ENCODE measurements at regions not wholly inside any gene's neighbourhood (a gene's known extent, or its start where the extent isn't known, plus 50 kb on each side); places are given as distances from the start of the nearest gene placed in this dataset.
A peak's percentile ranks its signal among the peaks of the same experiment; 100 is the strongest.
"Not testable (repeated sequence)": the region's sequence is repeated elsewhere in the genome, so short reads cannot be mapped to it uniquely, and the experiment has no call there.

DNA sequence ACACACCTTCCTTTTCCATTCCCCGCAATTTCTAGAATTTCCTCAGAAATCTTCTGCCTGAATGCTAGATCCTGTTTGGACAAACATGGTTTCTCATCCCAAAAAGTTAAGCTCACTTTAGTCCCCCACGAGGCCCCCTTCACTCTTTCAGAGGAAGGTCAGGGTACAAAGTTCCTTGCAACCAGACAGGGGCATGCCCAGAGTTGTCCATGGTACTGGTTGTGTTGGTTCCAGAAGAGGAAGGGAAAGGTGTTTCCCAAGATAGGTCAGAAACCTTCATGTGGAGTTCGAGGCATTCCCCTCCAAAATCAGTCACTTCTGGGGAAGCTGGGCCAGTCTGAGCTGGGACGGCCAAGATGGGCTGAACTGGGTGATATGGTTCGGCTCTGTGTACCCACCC lies 167.6 kb upstream of the MAFB start:
- DNase-seq (ENCODE audit: low spot score): no peak

GRCh38 chr20:40860487-40860902 lies 168.1 kb upstream of the TOP1 start:
- no peak for DNase-seq (ENCODE audit: low spot score)

DNA sequence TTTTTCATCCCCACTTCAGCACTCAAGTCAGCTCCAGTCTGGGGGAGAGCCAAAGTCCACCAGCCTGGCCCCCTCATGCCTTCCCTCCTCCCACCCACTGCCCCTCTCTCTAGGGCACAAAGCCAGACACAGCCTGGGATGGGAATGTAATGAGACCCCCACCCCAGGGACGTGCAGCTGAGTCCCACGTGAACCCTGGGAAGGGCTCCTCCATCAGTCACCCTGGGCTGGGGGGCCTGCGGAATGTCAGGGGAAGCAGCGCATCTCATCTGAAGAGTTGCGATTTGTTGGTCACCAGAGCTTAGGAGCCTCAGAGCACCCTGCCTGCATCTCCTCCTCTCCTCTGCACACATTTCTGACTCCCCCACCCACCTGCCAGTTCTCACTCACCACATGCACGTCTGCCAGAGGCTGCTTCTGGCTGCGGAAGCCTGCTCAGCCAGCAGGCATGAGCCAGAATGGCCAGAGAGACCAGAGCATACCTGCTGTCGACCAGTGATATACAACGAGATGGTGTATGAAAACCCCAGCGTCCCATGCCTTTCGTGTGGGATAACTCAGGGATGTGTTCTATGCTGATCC lies 167.1 kb upstream of the TOP1 start:
- no peak for DNase-seq (ENCODE audit: low spot score)

- DNase-seq (ENCODE audit: low spot score): no peak
Observed at GRCh38 chr20:40863355-40863919, 165.2 kb upstream of the TOP1 start.

GRCh38 chr20:40864470-40864869 lies 164.2 kb upstream of the TOP1 start:
- no peak for DNase-seq (ENCODE audit: low spot score)

DNA sequence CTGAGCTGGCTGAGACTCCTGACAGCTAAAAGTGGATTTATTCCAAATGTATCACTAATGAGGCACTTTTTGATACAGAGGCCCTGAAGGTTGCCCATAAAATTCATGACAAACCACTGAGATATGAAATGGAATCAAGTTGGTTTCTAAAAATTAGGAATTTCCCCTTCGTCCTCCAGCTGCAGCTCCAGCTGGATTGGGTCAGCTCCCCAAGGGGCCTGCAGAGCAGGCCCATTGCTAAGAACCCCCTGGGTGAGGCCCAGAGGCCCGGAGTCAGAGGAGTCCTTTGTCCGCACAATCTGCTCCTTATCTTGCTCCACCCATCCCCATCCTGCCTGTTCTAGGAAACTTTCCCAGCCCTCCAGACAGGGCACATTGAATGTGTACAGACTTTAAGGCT lies 163.5 kb upstream of the TOP1 start:
- no peak for DNase-seq (ENCODE audit: low spot score)

GRCh38 chr20:40866056-40866455 lies 162.6 kb upstream of the TOP1 start:
- DNase-seq (ENCODE audit: low spot score): no peak

- DNase-seq (ENCODE audit: low spot score): peak; percentile 6
Observed at GRCh38 chr20:40868551-40869217, 159.9 kb upstream of the TOP1 start.

- DNase-seq (ENCODE audit: low spot score): no peak
Observed at GRCh38 chr20:40869218-40870147, 159.1 kb upstream of the TOP1 start.

GRCh38 chr20:40875116-40876085 lies 153.2 kb upstream of the TOP1 start:
- DNase-seq (ENCODE audit: low spot score): no peak

DNA sequence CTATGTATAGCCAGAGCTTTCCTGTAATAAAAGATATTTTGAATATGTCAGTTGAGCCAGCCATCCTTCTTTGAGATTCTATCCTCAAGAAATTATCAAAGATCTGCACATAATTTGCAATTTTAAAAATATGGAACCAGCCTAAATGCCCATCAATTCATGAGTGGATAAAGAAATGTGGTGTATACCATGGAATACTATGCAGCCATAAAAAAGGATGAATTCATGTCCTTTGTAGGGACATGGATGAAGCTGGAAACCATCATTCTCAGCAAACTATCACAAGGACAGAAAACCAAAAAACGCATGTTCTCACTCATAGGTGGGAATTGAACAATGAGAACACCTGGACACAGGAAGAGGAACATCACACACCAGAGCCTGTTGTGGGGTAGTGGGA lies 150.5 kb upstream of the TOP1 start:
- not testable (repeated sequence) for DNase-seq (ENCODE audit: low spot score)

- DNase-seq (ENCODE audit: low spot score): no peak
Observed at GRCh38 chr20:40880063-40880728, 148.4 kb upstream of the TOP1 start.

DNA sequence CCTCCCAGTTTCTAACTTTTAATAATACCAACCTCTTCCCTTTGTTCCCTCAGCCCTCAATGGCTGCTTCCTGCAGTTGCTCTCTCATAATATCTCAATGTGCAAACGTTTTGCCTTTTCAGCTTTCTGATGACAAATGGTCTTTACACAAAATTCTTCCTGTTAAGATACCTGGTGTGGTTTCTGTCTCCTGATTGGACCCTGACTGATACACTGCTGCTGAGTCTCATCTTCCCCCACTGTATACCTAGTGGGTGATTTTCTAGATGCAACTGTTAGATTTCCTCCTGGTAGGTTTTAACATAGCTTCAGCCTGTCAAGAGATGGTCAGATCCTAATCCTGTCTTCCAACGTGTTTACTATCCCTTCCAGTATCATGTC lies 147.9 kb upstream of the TOP1 start:
- DNase-seq (ENCODE audit: low spot score): no peak

GRCh38 chr20:40882152-40882551 lies 146.5 kb upstream of the TOP1 start:
- DNase-seq (ENCODE audit: low spot score): no peak

DNA sequence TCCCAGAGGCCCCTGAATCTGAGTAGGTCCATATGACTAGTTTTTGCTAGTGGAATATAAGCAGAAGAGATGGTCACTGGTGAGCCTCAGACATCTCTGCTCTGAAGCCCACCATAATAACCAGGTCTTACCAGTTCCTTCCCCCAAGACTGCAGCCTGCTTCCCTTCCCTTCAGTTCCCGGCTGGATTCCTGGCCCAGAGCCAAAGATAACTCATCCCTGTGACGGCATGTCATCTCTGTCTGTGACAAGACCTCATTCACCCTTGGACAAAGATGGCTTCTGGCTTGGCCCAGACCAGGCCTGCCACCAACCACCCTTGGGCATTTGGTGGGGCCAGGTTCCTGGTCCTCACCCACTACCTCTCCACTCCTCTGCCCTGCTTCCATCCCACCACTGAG lies 145.5 kb upstream of the TOP1 start:
- peak; percentile 17 for DNase-seq (ENCODE audit: low spot score)

DNA sequence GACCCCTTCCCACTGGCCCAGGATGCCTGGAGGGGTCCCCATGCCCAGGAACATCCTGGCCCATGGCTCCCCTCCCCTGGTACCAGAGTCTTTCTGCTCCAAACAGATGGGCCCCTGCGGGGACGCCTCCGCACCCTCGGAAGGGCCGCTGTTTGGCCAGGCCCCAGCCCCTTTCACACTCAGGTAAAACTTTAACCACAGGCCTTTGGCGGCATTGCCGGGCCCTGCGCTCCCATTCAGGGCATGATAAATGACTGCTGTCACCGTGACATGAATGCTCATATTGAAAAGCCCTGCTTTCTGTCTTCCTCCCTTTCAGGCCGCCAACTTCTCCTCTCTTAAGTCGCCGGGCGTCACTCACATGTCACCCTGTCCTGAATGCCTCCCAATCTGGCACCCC lies 141.5 kb upstream of the TOP1 start:
- no peak for DNase-seq (ENCODE audit: low spot score)

GRCh38 chr20:40889266-40889665 lies 139.4 kb upstream of the TOP1 start:
- DNase-seq (ENCODE audit: low spot score): peak; percentile 20

DNA sequence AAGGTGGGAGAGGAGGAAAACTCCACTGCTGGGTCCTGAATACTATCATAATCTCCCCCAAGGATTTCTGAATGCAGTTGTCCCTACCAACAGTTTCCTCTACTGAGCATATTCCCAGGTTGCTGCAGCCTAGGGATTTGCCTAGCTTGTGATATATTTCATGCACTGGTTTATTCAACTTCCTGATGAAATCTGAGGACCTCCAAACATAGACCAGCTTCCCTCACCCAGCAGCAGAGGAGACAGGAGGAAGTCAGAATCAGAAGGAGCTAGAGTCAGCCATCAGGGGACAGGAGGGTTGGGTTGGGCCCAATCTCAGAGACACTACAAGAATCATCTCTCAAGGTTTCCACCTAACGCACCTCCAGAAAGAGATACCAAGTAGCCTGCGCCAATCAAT lies 138.4 kb upstream of the TOP1 start:
- no peak for DNase-seq (ENCODE audit: low spot score)

DNA sequence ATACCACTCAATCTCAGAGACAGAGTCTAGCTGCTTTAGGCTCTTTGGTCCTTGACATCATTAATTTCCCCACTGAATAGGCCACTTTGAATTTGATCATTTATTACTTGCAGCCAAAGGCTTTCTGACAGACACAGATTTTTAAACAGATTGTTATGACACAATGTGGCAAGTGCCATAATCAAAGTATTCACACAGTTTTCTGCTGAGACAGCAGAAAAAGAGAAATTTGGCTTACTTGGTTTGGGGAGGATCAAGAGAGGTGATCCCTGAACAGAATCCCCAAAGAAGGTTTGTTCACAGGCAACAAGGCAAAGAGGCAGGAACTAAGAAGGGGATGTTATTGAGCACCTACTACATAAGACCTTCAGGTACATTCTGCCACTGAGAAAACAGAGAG lies 138.0 kb upstream of the TOP1 start:
- DNase-seq (ENCODE audit: low spot score): no peak

DNA sequence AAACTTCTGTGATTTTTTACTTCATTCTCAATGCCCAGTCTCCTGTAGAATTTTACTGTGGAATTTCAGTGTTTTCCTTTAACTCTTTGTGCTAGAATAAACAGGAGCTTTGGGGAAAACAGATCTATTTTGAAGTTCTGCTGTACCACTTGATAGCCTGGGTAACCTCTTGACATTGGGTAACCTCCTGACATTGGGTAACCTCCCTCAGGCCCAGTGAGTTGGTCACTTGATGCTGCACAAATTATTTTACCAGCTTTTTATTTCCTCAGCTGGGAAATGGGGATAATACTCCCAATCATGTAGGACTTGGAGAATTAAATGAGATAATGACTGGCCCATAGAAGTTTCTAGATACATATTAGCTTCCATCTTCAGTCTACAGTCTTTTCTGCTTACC lies 137.3 kb upstream of the TOP1 start:
- no peak for DNase-seq (ENCODE audit: low spot score)

GRCh38 chr20:40892642-40893041 lies 136.0 kb upstream of the TOP1 start:
- DNase-seq (ENCODE audit: low spot score): no peak
